HEK293 (cell line): ENCODE measurements at regions not wholly inside any gene's neighbourhood (a gene's known extent, or its start where the extent isn't known, plus 50 kb on each side); places are given as distances from the start of the nearest gene placed in this dataset.

ENCODE experiments used
- GLI4 ChIP-seq: fragments of 450-650 bp; formaldehyde crosslinking; IDR thresholded peaks from 2 replicates; pipeline ENCODE4 v1.5.1; 2016; ENCODE audit warnings: missing biosample characterization, missing genetic modification characterization
- KLF10 ChIP-seq: fragments of 450-650 bp; IDR thresholded peaks from 2 replicates; pipeline ENCODE4 v1.5.1; 2018; ENCODE audit warnings: missing biosample characterization, mild to moderate bottlenecking, missing genetic modification characterization
- MEIS1 ChIP-seq: sonication (generic); formaldehyde crosslinking; IDR thresholded peaks from 2 replicates; pipeline ENCODE4 v1.8.1; 2022; ENCODE audit warnings: missing genetic modification reagents, mild to moderate bottlenecking, borderline replicate concordance
- PRDM1 ChIP-seq: fragments of 450-650 bp; formaldehyde crosslinking; IDR thresholded peaks from 2 replicates; pipeline ENCODE4; 2016; ENCODE audit warnings: missing biosample characterization, missing genetic modification characterization
- ZNF121 ChIP-seq: fragments of 450-650 bp; formaldehyde crosslinking; IDR thresholded peaks from 2 replicates; pipeline ENCODE4 v1.5.1; 2016; ENCODE audit warnings: missing biosample characterization, missing genetic modification characterization
- ZNF211 ChIP-seq: fragments of 450-650 bp; formaldehyde crosslinking; IDR thresholded peaks from 2 replicates; pipeline ENCODE4 v1.5.1; 2016; ENCODE audit warnings: low read depth, missing biosample characterization, missing genetic modification characterization
- ZNF274 ChIP-seq, 2 experiments: fragments of 200-500 bp in 1 of 2; fragments of 450-650 bp in 1 of 2; sonication (Bioruptor generic) in 1 of 2; formaldehyde crosslinking in 1 of 2; IDR thresholded peaks; 2 replicates each; pipeline versions ENCODE4 v1.5.1 to v1.6.1; 2014 to 2016; ENCODE audit warnings: borderline replicate concordance in 1 of 2, inconsistent platforms in 1 of 2, low read length in 1 of 2, missing biosample characterization in 1 of 2, missing genetic modification characterization in 1 of 2
- ZNF37A ChIP-seq: fragments of 450-650 bp; IDR thresholded peaks from 2 replicates; pipeline ENCODE4 v1.5.1; 2018; ENCODE audit warnings: missing biosample characterization, missing genetic modification characterization
- ZNF549 ChIP-seq: fragments of 450-650 bp; IDR thresholded peaks from 2 replicates; pipeline ENCODE4 v1.5.1; 2018; ENCODE audit warnings: missing biosample characterization, missing genetic modification characterization, mild to moderate bottlenecking, inconsistent platforms, moderate library complexity
- TF ChIP-seq, protein P1 (sequence below): fragments of 450-650 bp; formaldehyde crosslinking; conservative IDR thresholded peaks from 2 replicates; pipeline ENCODE4 v1.5.1; 2016; ENCODE audit warnings: low read depth, missing biosample characterization, missing genetic modification characterization
- TF ChIP-seq, protein P2 (sequence below): fragments of 450-650 bp; formaldehyde crosslinking; IDR thresholded peaks from 2 replicates; pipeline ENCODE4 v1.5.1; 2016; ENCODE audit warnings: missing biosample characterization, missing genetic modification characterization
- TF ChIP-seq, protein P3 (sequence below): fragments of 450-650 bp; formaldehyde crosslinking; IDR thresholded peaks from 2 replicates; pipeline ENCODE4 v1.5.1; 2016; ENCODE audit warnings: missing biosample characterization, missing genetic modification characterization
- TF ChIP-seq, protein P4 (sequence below): fragments of 450-650 bp; formaldehyde crosslinking; IDR thresholded peaks from 2 replicates; pipeline ENCODE4 v1.5.1; 2016; ENCODE audit warnings: missing biosample characterization, missing genetic modification characterization
- TF ChIP-seq, protein P5 (sequence below): fragments of 450-650 bp; formaldehyde crosslinking; conservative IDR thresholded peaks from 2 replicates; pipeline ENCODE4 v1.5.1; 2016; ENCODE audit warnings: low read depth, missing biosample characterization, missing genetic modification characterization

DNA sequence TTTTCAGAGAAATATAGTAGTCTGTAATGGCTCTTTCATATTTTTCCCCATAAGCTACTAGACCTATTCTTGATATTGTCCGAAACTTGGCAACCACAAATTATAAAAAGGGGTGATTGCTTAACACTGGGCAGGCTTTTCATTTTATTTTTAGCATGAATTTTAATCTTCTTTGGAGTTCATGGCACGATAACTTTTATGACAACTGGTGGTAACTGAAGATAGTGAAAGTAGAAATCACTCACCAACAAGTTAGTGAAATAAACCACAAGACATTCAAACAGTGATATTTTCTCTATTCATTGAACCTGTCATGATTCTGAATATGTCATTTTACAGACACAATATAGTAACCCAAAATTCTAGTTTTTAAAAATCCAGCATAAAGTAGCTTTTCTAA, 213.9 kb downstream of the PRDM9 start:
- TF ChIP-seq, protein P1, sequence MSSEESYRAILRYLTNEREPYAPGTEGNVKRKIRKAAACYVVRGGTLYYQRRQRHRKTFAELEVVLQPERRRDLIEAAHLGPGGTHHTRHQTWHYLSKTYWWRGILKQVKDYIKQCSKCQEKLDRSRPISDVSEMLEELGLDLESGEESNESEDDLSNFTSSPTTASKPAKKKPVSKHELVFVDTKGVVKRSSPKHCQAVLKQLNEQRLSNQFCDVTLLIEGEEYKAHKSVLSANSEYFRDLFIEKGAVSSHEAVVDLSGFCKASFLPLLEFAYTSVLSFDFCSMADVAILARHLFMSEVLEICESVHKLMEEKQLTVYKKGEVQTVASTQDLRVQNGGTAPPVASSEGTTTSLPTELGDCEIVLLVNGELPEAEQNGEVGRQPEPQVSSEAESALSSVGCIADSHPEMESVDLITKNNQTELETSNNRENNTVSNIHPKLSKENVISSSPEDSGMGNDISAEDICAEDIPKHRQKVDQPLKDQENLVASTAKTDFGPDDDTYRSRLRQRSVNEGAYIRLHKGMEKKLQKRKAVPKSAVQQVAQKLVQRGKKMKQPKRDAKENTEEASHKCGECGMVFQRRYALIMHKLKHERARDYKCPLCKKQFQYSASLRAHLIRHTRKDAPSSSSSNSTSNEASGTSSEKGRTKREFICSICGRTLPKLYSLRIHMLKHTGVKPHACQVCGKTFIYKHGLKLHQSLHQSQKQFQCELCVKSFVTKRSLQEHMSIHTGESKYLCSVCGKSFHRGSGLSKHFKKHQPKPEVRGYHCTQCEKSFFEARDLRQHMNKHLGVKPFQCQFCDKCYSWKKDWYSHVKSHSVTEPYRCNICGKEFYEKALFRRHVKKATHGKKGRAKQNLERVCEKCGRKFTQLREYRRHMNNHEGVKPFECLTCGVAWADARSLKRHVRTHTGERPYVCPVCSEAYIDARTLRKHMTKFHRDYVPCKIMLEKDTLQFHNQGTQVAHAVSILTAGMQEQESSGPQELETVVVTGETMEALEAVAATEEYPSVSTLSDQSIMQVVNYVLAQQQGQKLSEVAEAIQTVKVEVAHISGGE (tag by site-specific recombination): no peak
- TF ChIP-seq GLI4 (tag by site-specific recombination) (no peak), KLF10 (tag by site-specific recombination) (no peak), ZNF274 (IDR thresholded peaks at IDR 0.05; ENCODE audit: low read length) (no peak), ZNF274 (tag by site-specific recombination; IDR thresholded peaks at IDR 0.05; ENCODE audit: borderline replicate concordance) (no peak), MEIS1 (CRISPR knock-in tag) (no peak), ZNF211 (no peak), ZNF37A (tag by site-specific recombination) (no peak), ZNF121 (tag by site-specific recombination) (no peak), ZNF549 (no peak), PRDM1 (no peak)
- TF ChIP-seq, protein P2, sequence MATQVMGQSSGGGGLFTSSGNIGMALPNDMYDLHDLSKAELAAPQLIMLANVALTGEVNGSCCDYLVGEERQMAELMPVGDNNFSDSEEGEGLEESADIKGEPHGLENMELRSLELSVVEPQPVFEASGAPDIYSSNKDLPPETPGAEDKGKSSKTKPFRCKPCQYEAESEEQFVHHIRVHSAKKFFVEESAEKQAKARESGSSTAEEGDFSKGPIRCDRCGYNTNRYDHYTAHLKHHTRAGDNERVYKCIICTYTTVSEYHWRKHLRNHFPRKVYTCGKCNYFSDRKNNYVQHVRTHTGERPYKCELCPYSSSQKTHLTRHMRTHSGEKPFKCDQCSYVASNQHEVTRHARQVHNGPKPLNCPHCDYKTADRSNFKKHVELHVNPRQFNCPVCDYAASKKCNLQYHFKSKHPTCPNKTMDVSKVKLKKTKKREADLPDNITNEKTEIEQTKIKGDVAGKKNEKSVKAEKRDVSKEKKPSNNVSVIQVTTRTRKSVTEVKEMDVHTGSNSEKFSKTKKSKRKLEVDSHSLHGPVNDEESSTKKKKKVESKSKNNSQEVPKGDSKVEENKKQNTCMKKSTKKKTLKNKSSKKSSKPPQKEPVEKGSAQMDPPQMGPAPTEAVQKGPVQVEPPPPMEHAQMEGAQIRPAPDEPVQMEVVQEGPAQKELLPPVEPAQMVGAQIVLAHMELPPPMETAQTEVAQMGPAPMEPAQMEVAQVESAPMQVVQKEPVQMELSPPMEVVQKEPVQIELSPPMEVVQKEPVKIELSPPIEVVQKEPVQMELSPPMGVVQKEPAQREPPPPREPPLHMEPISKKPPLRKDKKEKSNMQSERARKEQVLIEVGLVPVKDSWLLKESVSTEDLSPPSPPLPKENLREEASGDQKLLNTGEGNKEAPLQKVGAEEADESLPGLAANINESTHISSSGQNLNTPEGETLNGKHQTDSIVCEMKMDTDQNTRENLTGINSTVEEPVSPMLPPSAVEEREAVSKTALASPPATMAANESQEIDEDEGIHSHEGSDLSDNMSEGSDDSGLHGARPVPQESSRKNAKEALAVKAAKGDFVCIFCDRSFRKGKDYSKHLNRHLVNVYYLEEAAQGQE: no peak
- TF ChIP-seq, protein P3, sequence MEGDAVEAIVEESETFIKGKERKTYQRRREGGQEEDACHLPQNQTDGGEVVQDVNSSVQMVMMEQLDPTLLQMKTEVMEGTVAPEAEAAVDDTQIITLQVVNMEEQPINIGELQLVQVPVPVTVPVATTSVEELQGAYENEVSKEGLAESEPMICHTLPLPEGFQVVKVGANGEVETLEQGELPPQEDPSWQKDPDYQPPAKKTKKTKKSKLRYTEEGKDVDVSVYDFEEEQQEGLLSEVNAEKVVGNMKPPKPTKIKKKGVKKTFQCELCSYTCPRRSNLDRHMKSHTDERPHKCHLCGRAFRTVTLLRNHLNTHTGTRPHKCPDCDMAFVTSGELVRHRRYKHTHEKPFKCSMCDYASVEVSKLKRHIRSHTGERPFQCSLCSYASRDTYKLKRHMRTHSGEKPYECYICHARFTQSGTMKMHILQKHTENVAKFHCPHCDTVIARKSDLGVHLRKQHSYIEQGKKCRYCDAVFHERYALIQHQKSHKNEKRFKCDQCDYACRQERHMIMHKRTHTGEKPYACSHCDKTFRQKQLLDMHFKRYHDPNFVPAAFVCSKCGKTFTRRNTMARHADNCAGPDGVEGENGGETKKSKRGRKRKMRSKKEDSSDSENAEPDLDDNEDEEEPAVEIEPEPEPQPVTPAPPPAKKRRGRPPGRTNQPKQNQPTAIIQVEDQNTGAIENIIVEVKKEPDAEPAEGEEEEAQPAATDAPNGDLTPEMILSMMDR (tag by site-specific recombination): no peak
- TF ChIP-seq, protein P4, sequence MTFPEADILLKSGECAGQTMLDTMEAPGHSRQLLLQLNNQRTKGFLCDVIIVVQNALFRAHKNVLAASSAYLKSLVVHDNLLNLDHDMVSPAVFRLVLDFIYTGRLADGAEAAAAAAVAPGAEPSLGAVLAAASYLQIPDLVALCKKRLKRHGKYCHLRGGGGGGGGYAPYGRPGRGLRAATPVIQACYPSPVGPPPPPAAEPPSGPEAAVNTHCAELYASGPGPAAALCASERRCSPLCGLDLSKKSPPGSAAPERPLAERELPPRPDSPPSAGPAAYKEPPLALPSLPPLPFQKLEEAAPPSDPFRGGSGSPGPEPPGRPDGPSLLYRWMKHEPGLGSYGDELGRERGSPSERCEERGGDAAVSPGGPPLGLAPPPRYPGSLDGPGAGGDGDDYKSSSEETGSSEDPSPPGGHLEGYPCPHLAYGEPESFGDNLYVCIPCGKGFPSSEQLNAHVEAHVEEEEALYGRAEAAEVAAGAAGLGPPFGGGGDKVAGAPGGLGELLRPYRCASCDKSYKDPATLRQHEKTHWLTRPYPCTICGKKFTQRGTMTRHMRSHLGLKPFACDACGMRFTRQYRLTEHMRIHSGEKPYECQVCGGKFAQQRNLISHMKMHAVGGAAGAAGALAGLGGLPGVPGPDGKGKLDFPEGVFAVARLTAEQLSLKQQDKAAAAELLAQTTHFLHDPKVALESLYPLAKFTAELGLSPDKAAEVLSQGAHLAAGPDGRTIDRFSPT: no peak
- TF ChIP-seq, protein P5, sequence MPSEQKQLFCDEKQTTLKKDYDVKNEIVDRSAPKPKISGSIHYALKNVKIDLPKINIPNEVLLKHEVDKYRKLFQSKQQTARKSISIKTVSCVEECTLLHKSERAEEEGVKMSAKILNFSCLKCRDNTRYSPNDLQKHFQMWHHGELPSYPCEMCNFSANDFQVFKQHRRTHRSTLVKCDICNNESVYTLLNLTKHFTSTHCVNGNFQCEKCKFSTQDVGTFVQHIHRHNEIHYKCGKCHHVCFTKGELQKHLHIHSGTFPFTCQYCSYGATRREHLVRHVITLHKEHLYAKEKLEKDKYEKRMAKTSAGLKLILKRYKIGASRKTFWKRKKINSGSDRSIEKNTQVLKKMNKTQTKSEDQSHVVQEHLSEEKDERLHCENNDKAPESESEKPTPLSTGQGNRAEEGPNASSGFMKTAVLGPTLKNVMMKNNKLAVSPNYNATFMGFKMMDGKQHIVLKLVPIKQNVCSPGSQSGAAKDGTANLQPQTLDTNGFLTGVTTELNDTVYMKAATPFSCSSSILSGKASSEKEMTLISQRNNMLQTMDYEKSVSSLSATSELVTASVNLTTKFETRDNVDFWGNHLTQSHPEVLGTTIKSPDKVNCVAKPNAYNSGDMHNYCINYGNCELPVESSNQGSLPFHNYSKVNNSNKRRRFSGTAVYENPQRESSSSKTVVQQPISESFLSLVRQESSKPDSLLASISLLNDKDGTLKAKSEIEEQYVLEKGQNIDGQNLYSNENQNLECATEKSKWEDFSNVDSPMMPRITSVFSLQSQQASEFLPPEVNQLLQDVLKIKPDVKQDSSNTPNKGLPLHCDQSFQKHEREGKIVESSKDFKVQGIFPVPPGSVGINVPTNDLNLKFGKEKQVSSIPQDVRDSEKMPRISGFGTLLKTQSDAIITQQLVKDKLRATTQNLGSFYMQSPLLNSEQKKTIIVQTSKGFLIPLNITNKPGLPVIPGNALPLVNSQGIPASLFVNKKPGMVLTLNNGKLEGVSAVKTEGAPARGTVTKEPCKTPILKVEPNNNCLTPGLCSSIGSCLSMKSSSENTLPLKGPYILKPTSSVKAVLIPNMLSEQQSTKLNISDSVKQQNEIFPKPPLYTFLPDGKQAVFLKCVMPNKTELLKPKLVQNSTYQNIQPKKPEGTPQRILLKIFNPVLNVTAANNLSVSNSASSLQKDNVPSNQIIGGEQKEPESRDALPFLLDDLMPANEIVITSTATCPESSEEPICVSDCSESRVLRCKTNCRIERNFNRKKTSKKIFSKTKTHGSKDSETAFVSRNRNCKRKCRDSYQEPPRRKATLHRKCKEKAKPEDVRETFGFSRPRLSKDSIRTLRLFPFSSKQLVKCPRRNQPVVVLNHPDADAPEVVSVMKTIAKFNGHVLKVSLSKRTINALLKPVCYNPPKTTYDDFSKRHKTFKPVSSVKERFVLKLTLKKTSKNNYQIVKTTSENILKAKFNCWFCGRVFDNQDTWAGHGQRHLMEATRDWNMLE: no peak
